RWPE1 (cell line): ENCODE measurements at regions not wholly inside any gene's neighbourhood (a gene's known extent, or its start where the extent isn't known, plus 50 kb on each side); places are given as distances from the start of the nearest gene placed in this dataset.

Experiments used
- CTCF ChIA-PET: fragments of 350-600 bp; sonication (Branson Sonifier 250); formaldehyde crosslinking; extraction: SDS; loops from one replicate; lab custom pipeline; 2021; lab: Yijun Ruan, JAX
- POLR2A ChIA-PET: fragments of 400-600 bp; formaldehyde crosslinking; extraction: SDS; loops from one replicate; lab custom pipeline; 2020; ENCODE audit warnings: antibody characterized with exemption; ENCODE audit not compliant: low non-redundant PET; lab: Yijun Ruan, JAX
- DNase-seq: peaks from one replicate; pipeline ENCODE4 v3.0.0; 2012; ENCODE audit warnings: low spot score
- H3K27ac ChIP-seq: fragments of 450-650 bp; 2 replicates; pipeline ENCODE4 v1.5.1; 2017
- TF ChIP-seq, protein P1 (sequence below): fragments of 450-650 bp; conservative IDR thresholded peaks from 2 replicates; pipeline ENCODE4 v1.5.1; 2017; ENCODE audit warnings: low read depth, mild to moderate bottlenecking

DNA sequence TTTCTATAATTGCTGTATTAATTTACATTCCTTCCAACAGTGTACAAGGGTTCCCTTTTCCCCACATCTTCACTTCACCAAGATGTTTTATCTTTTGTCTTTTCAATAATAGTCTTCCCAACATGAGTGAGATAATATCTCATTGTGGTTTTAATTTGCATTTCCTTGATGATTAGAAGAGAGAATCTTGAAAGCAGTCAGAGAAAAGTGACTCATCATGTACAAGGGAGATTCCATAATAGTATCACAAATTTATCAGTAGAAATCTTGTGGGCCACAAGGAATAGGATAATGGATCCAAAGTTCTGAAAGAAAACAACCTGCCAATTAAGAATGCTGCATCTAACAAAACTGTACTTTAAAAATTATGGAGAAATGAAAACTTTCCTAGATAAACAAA lies 189.3 kb downstream of the NECTIN3 start:
- TF ChIP-seq, protein P1, sequence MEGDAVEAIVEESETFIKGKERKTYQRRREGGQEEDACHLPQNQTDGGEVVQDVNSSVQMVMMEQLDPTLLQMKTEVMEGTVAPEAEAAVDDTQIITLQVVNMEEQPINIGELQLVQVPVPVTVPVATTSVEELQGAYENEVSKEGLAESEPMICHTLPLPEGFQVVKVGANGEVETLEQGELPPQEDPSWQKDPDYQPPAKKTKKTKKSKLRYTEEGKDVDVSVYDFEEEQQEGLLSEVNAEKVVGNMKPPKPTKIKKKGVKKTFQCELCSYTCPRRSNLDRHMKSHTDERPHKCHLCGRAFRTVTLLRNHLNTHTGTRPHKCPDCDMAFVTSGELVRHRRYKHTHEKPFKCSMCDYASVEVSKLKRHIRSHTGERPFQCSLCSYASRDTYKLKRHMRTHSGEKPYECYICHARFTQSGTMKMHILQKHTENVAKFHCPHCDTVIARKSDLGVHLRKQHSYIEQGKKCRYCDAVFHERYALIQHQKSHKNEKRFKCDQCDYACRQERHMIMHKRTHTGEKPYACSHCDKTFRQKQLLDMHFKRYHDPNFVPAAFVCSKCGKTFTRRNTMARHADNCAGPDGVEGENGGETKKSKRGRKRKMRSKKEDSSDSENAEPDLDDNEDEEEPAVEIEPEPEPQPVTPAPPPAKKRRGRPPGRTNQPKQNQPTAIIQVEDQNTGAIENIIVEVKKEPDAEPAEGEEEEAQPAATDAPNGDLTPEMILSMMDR, result no peak
- ChIA-PET CTCF (no interaction called here), POLR2A (no interaction called here)
- DNase-seq, result no peak
- no peak overlapping the region for H3K27ac ChIP-seq

DNA sequence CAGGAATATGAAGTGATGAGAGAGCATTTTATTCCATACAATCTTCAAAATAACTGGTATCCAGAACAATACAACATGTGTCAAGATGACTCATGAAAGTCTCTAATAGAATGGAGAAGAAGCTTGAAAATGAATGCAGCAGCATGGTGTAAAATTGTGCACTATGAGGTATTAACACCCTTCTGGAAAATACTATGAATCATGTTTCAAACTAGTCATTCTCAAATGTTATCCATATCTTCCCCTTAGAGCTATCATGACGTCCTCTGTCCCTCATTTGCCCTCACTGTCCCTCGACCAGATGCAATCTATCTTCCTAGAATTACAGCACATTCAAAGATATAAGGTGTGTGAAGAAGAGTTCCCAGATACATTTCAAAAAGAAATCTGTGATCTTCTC lies 198.2 kb downstream of the NECTIN3 start:
- POLR2A ChIA-PET, result no interaction called here
- CTCF ChIA-PET, result interaction anchor here (0.7 to 0.8 kb wide), 2 partner anchors 190 to 199 kb away, joined by 5 to 6 read pairs; no protein-coding TSS in a partner anchor
- H3K27ac ChIP-seq, result no peak overlapping the region
- no peak for DNase-seq
- TF ChIP-seq, protein P1, result no peak

DNA sequence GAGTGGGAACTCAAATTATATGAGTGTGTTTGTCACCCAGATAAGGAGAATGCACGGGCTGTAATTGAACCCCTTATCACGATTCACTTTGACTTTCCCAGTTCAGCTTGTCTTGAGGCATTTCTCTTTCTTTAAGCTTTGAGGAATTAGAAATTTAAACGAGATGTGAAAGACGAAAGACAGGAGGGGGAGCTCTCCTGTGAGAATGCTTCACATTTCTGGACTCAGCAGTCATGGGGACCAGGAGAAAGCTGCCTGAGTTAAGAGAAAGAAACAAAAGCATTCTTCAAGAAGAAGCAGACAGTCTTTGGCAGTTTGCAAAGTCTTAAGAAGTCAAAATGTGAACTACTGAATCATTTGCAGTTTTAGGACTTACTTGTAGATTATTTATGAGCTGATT lies 205.6 kb downstream of the NECTIN3 start:
- ChIA-PET POLR2A (no interaction called here), CTCF (no interaction called here)
- TF ChIP-seq, protein P1, result no peak
- no peak overlapping the region for H3K27ac ChIP-seq
- DNase-seq, result no peak

DNA sequence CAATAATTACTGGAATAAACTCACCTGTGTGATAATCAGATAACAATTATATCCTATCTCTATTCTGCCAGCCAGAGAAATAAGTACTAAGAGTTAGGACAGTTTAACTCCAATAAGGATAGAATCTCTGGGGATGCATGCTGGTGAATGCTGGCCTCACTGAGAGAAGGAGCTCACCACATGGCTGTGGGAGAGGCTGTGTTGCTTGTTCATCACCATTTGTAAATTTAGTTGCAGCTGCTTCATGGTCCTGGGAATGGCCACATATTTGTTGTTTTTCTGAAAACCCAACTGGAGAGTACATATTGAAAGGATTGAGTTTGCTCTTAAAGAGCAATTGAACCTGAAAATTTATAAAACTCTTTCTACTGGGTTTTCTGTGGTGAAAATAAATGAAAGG lies 207.3 kb downstream of the NECTIN3 start:
- H3K27ac ChIP-seq, result no peak overlapping the region
- no peak for DNase-seq
- POLR2A ChIA-PET, result no interaction called here
- TF ChIP-seq, protein P1, result no peak
- CTCF ChIA-PET, result interaction anchor here (0.6 kb wide), 2 partner anchors 25 to 108 kb away, joined by 3 read pairs; no protein-coding TSS in a partner anchor

DNA sequence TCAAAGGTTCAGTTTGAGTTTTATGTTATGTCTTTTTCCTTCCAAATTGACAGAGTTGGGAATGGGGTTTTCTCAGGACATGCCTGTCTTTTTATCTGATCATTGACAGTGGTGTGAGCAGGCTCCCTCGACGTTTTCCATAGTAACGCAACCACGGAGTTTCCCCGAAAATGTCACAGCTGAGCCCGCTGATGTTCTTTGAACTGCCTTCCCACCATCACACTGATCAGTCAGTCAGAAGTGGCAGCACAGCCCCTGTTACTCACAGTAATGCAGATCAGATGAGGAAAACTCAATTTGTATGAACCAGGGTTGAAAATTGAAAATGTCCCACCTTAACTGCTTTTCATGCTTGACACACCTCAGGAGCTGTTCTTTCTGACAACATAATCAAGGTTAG lies 210.4 kb downstream of the NECTIN3 start:
- TF ChIP-seq, protein P1, result no peak
- POLR2A ChIA-PET, result no interaction called here
- CTCF ChIA-PET, result no interaction called here
- DNase-seq, result no peak
- no peak overlapping the region for H3K27ac ChIP-seq

DNA sequence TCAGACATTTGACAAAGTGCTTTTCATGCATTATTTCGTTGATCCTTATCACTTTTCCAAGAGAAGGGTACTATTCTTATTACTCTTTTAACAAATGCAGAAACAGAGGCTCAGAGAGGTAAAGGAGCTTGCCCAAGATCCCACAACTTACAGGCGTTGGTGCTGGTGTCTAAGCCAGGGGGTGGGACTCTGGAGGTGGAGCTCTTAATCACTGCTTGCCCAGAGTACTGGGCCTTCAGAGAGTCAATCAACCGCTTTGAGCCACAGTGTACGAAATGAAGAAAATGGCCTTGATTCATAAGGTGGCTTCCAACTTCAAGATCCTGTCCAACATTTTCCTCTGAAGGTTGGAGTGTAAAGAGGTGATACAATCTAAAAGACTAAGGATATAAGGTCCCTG lies 211.5 kb downstream of the NECTIN3 start:
- TF ChIP-seq, protein P1, result no peak
- ChIA-PET CTCF (no interaction called here), POLR2A (no interaction called here)
- H3K27ac ChIP-seq, result no peak overlapping the region
- DNase-seq, result no peak
